CD4-positive, alpha-beta T cell treated with Interleukin-17A for 4 hours (primary cell): ENCODE measurements at regions not wholly inside any gene's neighbourhood (a gene's known extent, or its start where the extent isn't known, plus 50 kb on each side); places are given as distances from the start of the nearest gene placed in this dataset.

ENCODE experiments used
- DNase-seq: peaks from one replicate; pipeline ENCODE4 v3.0.0-alpha.2; 2020; ENCODE audit warnings: mixed read lengths

- DNase-seq: no peak
Observed at GRCh38 chr18:78587626-78588600, 391.7 kb upstream of the SALL3 start.

DNA sequence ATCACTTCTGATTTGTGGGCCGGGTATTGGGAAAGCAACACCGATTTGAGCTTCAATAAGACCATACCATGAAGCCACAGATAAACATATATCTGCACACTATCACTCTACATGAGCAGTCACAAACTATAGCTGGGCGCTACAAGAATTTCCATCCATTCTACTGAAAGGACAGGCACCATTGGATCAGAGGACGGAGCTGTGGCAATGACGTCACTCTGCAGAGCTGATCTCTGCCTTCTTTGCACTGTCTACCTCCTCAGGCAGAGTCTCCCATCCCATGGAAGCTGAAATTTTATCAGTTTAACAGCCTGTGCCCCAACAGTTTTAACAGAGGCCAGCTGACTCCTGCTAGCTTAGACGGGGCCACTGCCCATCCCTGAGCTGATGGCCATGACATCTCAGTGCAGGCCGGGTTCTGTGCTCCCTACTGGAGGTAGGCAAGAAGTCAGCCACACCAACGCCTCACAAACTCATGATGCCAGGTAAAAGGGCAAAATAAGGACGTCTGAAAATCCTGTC is 389.6 kb upstream of the SALL3 start:
- DNase-seq: no peak

GRCh38 chr18:78595453-78595852 is 384.2 kb upstream of the SALL3 start:
- DNase-seq: no peak

- DNase-seq: no peak
Observed at GRCh38 chr18:78595924-78596573, 383.6 kb upstream of the SALL3 start.

GRCh38 chr18:78596794-78597345 is 382.7 kb upstream of the SALL3 start:
- DNase-seq: no peak

- no peak for DNase-seq
Observed at GRCh38 chr18:78601349-78601748, 378.3 kb upstream of the SALL3 start.

- no peak for DNase-seq
Observed at GRCh38 chr18:78601923-78602322, 377.7 kb upstream of the SALL3 start.

DNA sequence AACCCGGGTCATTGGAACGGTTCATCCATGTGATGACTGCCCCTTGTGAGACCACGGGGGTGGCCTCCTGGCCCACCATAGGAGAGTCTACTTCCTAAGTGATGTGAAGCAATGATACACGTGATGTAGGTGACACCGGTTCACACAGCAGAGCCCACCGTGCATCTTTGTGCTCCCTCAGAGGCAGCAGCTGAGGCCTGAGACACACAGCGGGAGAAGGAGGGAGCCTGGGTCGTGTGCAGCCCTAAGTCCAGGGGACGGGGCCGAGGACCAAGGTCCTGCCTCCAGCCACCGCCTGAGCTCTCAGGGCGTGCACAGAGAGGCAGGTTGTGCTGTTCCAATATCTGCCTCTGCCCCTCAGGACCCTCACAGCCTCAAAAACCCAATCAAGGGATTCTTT is 377.2 kb upstream of the SALL3 start:
- no peak for DNase-seq

- no peak for DNase-seq
Observed at GRCh38 chr18:78603102-78603983, 376.3 kb upstream of the SALL3 start.

GRCh38 chr18:78605255-78605654 is 374.4 kb upstream of the SALL3 start:
- DNase-seq: no peak

GRCh38 chr18:78607221-78607620 is 372.4 kb upstream of the SALL3 start:
- DNase-seq: no peak

DNA sequence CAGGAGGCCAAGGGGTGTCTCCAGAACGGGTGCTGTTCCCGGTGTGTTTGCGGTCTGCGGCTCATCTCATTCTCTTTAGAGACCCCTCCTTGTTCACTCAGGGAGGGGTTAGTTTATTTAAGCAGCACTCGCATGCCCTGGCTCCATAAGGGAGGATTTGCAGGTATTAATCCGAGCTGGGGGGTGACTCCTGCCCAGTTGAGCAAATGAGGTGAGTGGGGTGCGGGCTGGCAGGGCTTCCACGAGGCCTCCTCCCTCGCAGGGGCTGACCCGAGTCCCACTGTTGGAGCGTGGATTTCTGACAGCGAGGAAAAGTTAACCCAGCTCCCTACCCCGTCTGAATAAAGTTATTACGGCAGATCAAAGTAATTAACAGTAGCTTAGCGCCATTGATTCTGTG is 371.8 kb upstream of the SALL3 start:
- no peak for DNase-seq

DNA sequence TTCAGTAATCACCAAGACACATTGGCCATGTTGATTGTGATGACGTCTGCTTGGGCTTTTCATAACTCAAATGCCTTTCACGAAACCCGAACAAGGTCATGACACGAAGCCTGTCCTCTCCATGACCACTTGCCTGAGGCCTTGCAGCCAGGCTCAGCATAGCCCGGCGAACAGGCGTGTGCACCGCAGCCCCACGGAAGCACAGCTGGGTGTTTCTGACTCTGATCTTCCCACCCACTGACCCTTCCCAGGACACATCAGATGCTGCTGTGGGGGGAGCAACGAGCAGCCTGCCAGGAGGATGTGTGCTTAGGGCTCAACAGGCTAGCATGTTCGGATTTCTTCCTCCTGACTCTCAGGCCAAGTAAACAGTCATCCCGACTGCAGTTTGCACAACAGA is 369.4 kb upstream of the SALL3 start:
- no peak for DNase-seq

DNA sequence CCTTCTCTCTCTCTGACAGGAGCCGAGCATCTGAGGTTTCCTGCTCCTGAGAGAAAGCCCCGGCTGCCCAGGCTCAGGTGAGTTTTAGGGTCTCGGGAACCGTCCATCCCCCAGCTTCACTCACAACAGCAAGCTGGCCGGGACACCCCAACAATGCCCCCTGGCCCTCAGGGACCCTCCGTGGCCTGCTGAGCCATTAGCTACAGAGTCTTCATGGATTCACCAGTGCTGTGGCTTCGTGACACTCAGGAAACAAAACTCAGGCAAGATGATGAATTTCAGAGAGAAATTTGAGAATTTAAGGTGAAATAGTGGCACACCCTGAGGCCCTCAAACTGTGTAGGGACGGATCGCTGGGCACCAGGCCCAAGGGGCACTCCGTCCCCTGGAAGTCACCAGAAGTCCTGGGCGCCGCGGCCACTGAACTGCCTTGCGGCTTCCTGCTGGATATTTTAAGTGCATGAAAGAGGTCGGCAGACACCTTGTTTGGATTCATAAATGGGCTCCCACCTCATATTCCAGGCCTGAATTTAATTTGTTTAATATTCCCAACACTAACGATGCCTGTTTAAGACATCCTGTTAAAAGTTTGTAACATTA is 368.3 kb upstream of the SALL3 start:
- DNase-seq: no peak

GRCh38 chr18:78611869-78612268 is 367.7 kb upstream of the SALL3 start:
- no peak for DNase-seq

GRCh38 chr18:78612318-78612717 is 367.3 kb upstream of the SALL3 start:
- DNase-seq: no peak

- DNase-seq: no peak
Observed at GRCh38 chr18:78612801-78613200, 366.8 kb upstream of the SALL3 start.

DNA sequence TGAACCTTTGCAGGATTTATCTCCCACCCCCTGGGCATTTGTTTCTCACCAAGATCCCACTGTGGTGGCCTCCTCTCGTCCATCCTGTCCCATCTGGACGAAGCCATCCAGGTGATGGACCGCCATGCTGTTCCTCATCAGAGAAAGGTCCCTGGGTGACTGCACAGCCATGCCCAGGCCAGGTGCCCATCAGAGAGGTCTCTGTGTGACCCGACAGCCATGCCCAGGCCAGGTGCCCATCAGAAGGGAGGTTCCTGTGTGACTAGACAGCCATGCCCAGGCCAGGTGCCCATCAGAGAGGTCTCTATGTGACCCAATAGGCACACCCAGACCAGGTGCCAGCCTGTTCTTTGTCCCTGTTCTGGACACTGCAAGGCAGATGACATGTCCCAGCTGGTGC is 360.9 kb upstream of the SALL3 start:
- DNase-seq: no peak

GRCh38 chr18:78619854-78620253 is 359.8 kb upstream of the SALL3 start:
- no peak for DNase-seq

GRCh38 chr18:78620326-78620725 is 359.3 kb upstream of the SALL3 start:
- DNase-seq: no peak

- DNase-seq: no peak
Observed at GRCh38 chr18:78621141-78621755, 358.4 kb upstream of the SALL3 start.
